ENCODE measurements at regions not wholly inside any gene's neighbourhood (a gene's known extent, or its start where the extent isn't known, plus 50 kb on each side); places are given as distances from the start of the nearest gene placed in this dataset.

DNA sequence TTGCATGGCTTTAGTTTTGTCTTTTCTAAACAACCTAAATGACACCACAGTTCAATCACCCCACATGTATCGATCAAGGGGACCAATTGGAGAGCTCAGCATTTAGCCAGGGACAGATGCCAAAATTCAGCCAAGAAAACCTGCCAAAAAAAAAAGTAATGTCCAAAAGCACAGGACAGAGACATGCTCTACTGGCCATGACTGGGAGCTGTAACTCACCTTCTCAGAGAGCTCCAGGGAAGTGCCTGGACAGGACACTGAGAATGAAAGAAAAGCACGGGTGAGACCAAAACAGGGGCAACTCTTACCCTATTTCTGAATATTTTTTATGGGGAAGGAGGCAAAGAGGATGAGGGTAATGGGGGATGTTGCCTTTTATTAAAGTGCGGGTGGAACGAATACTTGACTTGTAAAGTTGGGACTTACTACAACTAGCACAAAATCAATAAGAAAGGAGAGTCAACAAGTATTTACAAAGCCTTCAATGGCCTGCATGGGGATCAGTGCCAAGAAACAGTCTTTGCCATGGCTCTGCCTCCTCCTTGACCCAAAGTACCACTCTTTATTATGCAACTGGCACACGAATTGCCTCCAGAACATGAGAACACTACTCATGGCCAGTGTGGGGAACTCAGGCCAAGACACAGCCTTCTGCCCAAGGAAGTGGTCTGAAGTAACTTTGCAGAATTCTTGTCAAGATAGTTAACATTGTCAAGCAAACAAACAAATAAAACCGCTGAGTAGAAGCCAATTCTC, 72.9 kb upstream of the HK2 start:
- no peak for DNase-seq

DNA sequence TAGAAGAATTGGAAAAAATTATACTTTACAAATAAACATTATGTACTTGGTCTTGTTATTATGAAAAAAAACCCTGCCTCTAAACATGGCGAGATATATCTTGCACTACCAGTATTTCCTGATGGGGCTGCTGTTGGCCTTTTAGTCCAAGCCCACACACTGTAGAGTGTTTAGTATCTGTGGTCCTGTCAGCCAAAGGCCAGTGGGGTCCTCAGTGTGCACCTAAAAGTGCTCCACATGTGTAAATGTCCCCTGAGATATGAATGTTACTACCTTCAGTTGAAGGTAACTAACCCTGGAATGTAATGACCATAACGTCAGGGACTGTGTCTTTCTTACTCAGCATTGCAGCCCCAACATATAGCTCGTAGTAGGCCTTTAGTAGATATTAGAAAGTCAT, 71.1 kb upstream of the HK2 start:
- DNase-seq = no peak

DNA sequence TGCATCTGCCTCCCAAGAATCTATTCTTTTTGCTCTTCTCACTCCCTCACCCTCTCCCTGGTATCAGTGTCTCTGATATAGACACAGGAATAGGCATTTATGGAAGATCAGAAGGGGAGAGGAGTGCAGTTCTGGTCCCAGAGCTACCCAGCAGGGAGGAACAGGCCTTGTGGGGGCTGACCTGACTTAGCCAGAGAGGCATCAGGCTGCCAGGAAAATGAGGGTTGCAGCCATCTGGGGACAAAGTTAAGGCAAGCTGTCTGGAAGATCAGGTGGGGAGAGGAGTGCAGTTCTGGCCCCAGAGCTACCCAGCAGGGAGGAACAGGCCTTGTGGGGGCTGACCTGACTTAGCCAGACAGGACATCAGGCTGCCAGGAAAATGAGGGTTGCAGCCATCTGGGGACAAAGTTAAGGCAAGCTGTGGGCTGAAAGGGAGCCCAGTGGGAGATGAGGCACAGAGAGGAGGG, 69.9 kb upstream of the HK2 start:
- DNase-seq = no peak

DNA sequence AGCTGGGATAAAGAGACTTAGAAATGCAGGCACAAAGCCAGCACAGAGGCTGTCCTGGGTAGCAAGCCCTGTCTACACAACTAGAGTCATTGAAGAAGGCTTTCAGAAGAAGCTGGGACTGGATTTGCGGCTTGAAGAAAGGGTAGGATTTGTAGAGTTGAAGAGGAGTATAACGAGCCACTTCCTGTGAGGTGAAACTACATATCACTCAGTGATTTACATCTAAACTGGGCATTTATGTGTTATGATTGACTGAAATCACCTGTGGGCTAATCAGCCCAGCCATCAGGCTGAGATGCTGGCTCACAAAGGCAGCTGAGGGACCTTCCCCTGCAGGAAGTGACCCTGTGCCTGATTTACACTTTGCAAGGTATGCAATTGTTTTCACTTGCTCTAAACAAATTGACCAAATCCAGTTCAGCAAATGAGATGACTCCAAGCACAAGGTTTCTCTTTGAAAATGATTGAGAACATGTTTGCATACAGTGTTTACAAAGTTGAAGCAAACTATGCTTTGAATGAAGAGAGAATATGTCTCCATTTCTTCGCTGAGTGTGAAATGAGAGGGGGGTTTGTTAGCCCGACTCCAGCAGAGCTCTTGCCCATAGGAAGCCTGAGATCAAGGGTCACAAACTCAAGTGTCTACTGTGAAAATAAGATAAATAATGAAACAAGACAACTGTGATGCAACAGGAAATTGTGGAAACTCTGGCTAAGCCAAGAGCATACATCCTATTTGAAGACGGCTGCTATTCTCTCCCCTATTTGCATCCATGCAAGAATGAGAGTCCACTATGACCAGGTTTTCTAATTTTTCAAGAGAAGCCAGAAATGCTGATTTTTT, 69.3 kb upstream of the HK2 start:
- DNase-seq = no peak

DNA sequence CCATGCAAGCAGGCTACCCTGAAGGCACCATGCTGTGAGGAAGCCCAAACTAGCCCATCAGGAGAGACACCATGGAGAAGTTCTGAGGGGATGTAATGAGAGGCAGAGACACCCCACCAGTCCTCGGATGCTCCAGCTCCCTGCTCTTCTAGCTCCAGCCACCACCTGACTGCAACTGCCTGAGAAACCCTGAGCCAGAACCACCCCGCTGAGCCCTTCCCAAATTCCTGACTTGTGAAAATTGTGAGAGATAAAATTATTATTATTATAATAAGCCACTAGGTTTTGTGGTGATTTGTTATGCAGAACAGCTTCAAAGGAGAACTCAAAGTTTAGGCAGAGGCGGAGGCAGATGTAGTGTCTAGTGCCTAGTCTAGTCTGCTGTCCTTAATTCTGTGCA, 67.1 kb upstream of the HK2 start:
- DNase-seq = no peak

DNA sequence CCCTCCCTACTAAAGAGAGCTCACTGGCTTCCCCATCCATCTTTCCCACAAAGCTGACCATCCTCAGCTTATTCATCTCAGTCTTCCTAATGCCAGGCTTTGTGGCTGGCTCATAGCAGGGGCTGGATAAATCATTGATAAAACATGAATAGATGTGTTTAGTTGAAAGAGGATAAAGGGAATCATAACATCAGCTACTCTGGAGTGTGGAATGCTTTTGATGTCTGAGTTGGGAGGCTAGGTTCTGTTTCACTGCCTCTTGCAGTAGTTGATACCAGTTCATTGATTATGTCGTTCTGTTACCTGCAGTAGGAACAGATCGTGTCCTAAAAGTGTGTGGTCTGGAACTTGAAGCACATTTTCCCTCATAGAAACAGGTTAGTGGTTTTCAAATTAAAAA, 66.3 kb upstream of the HK2 start:
- DNase-seq = no peak

DNA sequence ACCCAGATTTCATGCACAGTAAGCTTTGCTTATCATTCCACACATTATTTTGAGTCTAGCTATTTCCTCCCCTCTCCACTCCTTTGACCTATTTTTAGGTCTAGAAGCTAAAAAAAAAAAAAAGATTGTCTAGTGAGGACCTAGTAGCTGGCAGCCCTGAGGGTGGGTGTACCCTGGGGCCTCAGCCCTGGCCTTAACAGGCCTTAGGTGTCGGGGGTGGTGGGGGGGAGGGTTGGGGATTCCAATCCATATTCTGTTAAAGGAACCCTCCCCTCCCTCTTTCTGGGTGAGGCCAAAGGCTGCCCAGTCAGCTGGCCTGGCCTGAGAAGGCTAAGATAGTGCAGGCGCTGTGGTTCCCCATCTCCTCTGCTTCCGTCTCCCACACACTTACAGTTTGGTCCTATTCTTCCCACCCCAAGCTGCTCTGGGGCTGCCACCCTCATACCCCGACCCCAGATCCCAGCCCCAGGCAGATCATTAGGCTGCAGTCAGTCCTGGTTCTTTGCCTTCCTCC, 65.5 kb upstream of the HK2 start:
- no peak for DNase-seq

DNA sequence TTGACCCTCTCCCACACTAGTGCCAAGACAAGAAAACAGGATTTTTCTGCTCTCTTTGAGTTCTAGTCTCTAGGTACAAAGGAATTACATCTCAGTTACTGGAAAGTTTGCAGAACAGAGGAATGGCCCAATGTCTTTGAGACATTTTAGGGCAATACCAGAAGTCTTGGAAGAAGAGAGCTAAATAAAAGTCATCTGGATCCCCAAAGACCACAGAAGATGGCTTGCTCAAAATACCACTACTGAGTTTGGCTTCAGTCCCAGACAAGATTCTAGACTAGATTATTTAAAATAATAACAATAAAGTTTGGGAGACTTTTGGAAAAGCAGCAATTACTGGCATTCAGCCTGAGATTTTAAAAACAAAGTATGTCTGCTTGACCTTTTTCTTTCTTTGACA, 61.9 kb upstream of the HK2 start:
- peak; percentile 25 for DNase-seq

DNA sequence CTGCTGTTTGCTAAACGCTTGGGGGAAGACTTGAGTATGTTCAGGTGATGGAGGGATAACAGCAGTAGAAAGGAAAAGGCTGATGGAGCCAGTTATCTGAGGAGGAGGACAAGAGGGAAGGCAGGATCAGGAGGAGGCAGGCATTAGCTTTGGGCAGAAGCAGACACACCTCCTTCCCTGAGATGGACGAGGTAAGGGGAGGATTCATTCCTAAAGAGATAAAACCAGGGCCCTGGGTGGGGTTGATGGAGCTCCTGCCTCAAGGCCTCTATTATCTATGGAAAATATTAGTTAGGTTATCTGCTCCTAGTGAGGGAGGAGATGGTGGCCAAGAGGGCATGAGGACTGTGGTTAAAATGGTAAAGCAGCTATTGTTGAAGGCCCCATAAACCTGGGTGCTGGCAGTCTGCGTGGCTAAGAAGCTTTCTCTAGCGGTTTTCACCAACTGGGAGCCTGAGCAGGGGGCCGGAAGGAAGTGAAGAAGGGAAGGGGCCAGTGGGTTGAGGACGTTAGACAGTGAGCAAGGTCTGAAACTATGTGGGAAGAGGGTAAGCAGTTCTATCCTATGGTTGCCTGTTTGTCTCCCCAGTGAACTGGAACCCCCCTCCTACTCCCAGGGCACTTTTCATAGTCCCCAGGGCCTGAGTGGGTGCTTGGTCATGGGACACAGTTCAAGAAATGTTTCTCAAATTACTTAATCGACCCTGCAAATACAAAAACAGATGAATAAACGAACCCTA, 56.6 kb upstream of the HK2 start:
- DNase-seq = no peak

DNA sequence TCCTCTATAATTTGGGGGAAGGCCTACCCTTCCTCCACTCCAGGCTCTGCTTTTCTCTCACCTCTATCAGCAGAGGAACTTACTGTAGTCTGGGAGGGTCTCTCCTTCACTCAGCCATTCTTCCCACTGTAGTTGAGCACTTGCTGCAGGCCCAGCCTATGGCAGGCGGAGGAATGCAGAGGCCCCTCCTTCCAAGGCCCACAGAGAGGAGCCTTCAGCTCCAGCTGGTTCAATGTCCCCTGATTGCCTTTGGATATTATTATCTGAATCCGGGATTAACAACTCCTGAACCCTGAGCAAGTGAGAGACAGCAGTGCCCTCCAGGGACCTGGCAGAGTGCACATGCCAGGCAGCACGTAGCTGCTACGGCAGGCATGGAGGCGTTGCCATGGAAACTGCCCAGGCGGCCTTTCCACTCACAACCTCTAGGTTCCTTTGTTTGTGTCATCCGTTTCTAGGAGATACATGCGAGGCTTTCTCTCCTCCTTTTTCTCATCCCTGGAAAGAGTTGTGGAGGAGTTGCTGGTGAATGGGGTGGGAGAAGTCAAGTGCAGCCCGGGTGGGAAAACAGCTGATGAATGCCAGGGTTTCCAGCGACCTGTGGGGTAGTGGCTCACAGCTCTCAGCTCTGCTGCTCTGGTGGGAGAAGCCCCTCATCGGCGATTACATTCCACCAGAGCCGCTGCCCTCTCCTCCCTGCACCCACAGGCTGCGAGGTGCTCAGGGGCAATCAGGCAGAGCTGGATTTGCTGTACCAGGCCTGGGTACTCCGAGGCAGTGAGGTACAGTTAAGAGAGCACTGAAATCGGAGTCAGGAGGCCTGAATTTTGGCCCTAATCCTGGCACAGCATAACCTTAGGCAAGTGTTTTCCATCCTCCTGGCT, 55.3 kb upstream of the HK2 start:
- DNase-seq = no peak

DNA sequence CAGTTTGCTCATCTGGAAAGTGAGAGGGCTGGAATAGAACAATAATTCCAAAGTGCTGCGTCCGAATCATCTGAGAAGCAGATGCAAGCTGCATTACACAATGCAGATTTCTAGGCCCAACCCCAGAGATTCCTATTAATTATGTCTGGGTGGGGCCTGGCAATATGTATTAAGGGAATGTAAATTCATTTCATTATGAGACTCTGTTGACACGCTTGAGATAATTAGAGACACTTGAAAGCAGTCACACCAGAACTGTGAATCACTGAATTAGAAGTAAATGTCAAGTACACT, 54.7 kb upstream of the HK2 start:
- DNase-seq = no peak

DNA sequence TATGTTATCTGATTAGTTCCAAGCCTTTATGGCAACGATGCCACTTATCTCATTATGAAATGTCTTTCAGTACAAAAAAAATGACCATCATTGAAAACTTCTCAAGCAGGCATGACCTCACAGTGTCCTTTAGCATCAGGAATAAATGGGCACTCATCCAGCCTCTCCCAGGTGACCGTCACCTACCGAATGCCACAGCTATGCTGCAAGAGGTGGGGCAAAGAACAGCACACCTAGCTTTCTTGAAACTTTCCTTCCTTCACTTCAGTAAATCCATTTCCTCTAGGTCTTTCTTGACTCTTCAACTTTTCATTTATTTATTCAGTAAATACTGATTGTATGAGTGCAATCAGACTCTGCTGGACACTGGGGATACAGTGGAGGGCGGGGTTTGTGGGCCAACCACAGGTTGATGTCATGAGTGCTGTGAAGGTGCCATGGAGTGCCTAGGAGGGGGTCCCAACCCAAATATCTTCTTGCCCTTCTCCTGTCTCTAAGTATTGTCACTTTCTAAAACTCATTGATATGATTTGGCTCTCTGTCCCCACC, 54.3 kb upstream of the HK2 start:
- no peak for DNase-seq

Data from muscle of arm (tissue), 1 donor.